Stimulated activated CD4-positive, alpha-beta T cell treated with anti-CD3 and anti-CD28 coated beads, TNF-alpha, amount 100 ng/mL, for 24 hours (primary cell): ENCODE measurements at regions not wholly inside any gene's neighbourhood (a gene's known extent, or its start where the extent isn't known, plus 50 kb on each side); places are given as distances from the start of the nearest gene placed in this dataset.
"Not testable (repeated sequence)": the region's sequence is repeated elsewhere in the genome, so short reads cannot be mapped to it uniquely, and the experiment has no call there.

Source experiments
- DNase-seq, 3 experiments: peaks; one replicate each; pipeline ENCODE4 v3.0.0-alpha.2; 2020; ENCODE audit warnings: low read depth in 3 of 3

DNA sequence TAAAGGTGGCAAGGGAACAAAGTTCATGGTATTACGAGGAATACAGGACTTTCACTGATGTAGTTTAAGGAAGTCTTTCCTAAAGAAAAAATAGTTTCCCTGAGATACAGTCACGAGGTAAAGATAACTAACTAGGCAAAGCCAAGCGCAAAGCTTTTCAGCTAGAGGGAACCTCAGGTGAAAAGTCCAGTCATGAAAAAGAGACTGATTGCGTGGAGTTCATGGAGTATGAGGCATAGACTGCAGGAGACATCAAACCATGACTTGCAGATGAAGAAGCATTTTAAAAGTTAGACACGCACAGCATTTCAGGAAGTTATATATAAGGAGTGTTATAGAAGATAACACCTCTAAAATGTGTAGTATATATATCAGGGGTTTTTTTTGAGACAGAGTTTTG lies 205.6 kb upstream of the ZNF184 start:
- DNase-seq, result no peak

DNA sequence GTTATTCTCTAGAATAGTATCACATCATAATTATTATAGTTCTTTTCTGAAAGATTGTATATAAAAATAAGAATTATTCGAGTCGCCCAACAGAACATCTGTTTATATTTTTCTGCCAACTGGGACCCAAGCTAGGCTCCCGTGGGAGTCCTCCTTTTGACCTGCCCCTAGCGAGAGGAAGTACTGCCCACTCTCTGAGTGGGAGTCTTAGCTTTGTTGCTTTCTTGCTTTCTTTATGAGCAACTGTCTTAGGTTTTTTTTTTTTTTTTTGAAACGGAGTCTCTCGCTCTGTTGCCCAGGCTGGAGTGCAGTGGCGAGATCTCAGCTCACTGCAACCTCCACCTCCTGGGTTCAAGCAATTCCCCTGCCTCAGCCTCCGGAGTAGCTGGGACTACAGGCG lies 202.0 kb upstream of the ZNF184 start:
- DNase-seq, result no peak

DNA sequence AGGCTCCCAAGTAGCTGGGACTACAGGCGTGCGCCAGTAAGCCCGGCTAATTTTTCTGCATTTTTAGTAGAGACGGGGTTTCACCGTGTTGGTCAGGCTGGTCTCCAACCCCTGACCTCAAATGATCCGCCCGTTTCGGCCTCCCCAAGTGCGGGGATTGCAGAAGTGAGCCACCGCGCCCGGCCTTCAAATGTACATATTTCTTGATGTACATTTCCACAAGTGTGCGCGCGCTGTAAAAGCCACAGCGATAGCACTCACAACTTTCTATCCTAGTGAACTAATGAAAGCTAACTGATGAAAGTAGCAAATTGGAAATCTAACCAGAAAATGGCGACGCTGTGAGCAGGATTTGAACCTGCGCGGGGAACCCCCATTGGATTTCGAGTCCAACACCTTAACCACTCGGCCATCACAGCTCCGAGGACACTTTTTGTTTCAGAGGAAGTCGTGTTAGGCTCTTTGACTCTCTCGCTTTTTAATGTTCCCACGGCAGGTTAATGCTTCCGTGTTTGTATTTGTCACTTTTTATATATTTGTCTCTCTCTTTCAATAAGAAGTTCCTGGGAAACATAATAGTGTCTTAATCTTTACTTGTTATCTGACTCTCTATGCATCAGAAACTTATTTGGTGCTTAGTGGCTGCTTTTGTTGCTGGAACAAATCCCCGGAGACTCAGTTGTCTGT lies 199.4 kb upstream of the ZNF184 start:
- DNase-seq, result peak in 1 of 3 experiments; percentile 32

DNA sequence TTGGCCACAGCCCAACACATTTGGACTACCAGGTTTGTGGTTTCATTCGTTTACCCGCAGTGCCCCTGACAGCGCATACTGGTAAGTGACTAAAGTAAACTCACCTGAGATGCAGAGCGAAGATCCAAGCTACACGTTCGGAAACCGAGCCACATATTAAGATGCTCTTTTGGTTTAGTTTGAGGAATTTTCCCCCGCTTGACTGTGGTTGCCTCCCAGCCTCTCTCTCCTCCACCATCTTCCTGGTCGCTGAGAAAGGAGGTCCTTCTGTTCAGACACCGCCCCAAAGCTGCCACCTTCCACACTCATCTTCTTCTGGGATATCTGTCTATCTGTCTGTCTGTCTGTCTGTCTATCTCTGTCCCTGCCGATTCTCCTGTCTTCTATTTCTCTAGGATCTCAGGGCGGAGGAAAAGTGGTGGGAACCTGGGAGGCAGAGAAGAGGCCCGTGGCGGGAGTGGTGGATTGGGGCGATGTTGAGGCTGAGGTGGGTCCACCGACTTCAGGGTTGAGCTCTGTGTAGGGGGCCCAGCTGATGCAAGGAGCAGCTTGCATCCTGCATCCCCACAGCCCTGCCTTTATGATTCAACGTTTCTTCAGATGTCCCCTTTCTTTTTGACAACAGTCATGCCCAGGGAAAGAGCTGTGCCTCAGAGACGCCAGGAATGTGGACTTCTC lies 196.9 kb upstream of the ZNF184 start:
- DNase-seq, result no peak

DNA sequence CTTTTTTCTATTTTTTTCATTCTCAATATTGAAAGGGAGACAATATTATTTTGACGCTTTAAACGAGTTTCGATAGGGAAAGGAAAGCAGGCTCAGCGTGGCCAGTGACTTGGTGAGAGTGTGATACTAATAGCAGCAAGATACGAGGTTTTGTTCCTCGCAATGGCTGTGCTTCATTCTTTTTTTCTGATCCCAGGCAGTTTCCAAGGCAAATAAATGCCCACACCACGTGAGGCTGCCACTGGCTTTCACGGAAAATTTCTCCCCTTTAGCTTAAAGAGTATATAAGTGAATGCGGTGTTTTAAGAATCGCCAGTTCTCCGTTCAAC lies 196.4 kb upstream of the ZNF184 start:
- no peak for DNase-seq

DNA sequence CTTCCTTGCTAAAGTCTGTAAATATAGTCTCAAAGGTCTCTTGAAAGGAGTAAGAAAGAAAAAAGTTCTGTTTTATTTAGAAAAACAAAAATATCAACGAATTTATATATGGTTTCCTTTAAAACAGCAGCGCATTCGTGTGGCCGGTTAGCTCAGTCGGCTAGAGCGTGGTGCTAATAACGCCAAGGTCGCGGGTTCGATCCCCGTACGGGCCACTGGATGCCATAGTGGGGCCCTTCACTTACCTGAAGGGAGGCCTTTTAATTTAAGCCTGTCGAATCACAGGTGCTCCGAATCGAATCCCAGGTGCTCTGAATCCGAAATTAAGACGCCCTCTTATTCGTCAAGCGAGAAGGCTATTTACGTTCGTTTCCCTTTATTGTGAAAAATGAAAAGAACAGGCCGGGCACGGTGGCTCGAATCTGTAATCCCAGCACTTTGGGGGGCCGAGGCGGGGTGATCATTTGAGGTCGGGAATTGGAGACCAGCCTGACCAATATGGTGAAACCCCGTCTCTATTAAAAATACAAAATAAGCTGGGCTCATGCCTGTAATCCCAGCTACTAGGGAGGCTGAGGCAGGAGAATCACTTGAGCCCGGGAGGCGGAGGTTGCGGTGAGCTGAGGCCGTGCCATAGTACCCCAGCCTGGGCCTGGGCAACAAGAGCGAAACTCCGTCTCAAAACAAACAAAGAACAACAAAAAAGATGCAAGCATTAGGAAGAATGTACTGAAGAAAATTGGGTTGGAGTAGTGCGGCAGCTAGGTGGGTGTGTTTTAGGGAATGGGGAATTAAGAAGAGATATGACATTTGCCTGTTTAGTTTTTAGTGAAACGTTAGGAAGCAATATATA lies 195.8 kb upstream of the ZNF184 start:
- peak; percentile 27 to 80 (median 41) for DNase-seq

DNA sequence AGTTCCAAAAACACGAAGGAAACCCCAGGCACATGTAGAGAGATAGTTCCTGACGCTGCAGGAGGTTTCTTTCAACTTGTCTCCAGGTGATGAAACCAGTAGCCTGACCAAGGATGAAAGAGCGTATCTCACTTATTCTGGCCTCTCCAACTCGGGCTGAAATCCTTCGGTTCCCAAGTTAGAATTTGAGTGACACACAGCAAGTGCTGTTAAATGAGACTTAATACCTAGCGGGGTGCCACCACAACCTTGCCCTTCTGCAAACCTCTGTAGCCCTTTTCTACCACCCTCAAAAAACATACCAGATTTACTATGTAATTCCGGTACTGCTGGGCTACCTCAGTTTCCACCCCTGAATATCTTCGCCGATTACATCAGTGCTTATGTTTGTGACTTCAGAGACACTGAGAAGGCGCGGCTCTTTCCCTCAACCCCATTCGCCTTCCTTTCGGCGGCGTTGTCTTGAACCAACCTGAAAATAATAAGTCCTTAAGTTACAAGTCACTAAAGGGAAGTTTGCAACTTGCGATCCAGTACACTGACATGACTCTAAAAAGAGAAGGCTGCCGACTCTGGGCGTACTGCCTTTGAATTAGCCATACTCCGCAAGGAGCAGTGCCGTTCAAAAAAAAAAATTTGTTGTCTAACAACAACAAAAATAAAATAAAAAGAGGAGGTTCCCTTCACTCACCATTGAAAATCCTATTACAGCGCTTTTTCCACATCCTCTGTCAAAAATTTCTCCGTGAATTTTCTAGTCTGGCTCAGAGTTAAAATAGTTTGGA lies 194.9 kb upstream of the ZNF184 start:
- no peak for DNase-seq

DNA sequence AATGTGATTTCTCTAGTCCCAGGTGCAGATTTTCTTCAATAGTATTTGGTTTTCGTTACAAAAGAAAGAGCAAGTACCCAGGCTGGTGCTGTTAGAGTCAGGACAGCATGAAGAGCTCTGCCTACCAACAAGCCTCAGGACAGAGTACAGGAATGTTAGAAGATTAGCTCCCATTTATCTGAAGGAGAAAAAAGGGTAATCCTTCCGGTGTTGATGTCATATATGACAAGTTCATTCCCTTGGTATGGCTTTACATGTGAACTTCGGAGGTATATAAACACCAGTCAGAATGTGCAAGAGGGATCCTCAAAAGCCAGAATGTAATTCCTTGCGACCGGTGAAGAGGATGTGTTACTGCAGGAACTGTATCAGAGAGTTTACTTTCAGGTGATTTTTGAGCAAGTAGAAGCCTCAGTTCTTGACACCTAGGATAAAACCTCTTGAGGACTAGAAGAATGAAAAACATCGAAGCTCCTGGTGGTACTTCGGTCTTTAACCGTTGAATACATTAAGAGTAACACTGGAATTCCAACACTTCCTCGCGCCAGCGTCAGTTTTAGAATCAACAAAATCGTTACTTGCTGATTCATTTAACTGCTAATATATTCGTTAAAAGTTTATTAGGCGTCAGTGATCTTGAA lies 194.2 kb upstream of the ZNF184 start:
- DNase-seq, result no peak

DNA sequence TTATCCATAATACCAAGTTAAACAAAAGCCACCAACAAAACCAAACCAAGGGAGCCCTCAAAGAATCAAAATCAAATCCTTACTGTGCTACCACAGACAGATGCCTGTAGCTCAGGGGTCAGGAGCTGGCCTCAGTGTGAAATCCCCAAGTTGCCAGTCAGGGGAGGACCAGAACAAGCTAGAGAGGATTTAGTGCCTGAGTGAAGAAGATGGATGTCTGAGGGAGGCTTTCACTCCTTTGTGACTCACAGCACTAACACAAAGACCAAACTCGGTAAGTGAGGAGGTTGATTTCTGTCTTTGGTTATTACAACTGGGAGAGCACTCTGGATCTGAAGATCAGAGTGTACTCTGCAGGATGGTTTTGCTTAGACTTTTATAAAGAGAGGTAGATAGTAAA lies 189.9 kb upstream of the ZNF184 start:
- no peak for DNase-seq

DNA sequence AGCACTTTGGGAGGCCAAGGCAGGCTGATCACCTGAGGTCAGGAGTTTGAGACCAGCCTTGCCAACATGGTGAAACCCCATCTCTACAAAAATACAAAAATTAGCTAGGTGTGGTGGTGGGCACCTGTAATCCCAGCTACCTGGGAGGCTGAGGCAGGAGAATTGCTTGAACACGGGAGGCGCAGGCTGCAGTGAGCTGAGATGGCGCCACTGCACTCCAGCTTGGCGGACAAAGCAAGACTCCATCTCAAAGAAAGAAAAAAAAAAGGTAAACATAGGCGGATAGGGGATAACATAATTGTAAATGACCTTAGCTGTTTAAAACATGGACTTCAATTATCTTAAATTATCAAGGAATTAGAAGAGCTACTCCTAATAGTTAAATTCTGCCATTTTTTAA lies 189.3 kb upstream of the ZNF184 start:
- DNase-seq, result not testable (repeated sequence)

DNA sequence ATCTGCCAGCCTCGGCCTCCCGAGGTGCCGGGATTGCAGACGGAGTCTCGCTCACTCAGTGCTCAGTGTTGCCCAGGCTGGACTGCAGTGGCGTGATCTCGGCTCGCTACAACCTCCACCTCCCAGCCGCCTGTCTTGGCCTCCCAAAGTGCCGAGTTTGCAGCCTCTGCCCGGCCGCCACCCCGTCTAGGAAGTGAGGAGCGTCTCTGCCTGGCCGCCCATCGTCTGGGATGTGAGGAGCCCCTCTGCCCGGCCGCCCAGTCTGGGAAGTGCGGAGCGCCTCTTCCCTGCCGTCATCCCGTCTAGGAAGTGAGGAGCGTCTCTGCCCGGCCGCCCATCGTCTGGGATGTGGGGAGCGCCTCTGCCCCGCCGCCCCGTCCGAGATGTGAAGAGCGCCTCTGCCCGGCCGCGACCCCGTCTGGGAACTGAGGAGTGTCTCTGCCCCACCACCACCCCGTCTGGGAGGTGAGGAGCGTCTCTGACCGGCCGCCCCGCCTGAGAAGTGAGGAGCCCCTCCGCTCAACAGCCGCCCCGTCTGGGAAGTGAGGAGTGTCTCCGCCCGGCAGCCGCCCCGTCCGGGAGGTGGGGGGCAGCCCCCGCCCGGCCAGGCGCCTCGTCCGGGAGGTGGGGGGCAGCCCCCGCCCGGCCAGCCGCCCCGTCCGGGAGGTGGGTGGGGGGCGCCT lies 180.4 kb upstream of the ZNF184 start:
- DNase-seq, result not testable (repeated sequence)

DNA sequence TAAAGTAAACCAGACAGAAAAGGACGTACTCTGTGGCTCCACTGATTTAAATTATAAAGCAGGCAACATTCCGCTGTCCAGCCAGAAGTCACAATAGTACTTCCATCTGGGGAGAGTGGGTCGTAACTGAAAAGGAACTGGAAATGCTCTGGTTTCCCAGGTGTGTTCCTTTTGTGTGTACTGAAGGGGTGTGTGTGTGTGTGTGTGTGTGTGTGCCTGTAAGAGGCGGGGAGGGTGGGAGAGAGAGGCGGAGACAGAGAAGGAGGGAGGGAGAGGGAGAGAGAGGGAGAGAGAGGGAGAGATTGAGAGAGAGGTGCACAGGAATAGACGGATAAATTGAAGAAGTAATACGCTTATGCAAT lies 178.4 kb upstream of the ZNF184 start:
- no peak for DNase-seq

DNA sequence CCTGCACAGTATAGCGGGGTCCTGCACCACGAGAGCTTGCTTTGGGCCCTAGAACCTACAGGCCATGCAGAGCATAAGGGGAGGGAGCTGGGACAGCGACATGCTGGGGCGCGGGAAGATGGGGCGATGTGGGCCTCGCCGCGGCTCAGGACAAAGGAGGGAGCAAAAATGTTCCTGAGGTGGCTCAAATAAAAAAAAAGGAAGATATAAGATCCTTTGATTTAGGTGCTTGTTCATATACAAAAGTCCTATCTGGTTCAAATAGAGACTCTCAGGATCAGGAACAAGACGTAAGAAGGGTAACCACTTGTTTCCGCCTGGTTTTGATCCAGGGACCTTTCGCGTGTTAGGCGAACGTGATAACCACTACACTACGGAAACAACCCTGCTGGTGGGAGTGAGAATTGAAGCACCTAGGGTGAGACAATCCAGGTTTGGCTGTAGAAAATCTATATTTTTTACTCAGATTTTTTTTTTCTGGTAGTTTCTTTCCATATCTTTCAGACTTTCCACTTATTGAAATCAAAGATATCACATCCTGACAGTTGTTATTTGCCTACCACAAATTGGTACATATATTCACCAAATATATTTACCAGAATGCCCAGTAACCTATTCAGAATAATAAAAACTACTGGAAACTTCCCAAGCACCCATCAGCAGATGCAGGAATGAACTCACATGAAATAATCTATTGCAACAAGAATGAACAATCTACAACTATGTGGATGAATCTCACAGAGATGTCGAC lies 177.9 kb upstream of the ZNF184 start:
- DNase-seq, result peak in 2 of 3 experiments; percentile 31 to 63

DNA sequence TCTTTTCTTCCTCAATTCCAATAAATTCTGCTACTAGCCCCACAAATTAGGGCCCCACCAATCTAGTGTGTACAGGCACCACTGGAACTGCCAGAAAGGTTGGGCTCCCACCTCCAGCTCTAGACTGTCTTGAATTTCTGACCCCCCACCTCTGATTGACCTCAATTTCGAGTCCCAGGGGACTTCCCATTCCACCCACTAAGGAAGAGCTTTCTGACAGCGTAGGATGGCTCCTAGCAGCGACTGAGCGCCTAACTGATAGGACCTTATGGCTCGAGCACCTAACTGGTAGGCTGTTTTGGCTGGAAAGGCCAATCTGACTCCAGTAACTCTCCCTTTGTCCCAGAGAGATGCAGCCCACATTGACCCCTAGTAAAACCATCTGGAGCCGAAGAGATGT lies 171.6 kb upstream of the ZNF184 start:
- DNase-seq, result no peak

DNA sequence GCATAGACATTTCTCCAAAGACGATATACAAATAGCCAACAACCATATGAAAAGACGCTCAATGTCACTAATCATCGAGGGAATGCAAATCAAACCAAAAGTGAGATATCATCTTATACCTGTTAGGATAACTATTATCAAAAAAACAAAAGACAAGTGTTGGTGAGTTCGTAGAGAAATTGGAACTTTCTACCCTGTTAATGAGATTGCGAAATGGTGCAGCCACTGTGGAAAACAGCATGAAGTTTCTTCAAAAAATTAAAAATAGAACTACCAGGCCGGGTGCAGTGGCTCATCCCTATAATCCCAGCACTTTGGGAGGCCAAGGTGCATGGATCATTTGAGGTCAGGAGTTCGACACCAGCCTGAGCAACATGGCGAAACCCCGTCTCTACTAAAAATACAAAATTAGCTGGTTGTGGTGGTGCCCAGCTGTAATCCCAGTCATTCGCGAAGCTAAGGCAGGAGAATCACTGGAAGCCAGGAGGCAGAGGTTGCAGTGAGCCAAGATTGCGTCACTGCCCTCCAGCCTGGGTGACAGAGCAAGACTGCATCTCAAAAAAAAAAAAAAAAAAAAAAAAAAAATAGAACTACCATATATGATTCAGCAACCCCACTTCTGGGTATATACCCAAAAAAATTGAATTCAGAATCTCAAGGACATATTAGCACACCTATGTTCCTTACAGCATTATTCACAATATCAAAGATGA lies 170.0 kb upstream of the ZNF184 start:
- DNase-seq, result no peak

DNA sequence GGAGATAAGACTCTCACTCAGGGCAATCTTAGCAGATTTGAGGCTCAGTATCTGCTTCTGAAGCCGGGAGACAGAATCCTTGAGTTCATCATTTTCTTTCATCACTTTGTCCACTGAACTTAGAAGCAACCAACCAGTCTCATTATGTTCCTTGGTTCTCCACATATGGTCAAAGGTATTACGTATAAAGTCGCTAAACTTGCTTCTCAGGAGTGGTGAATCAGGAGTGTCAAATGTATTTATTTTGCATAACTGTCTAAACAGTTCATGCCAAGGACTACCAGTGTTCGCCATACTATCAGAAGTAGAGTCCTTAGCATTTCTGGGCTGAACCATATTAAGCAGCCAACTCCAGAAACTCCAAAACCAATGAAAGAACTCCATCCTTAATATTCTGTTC lies 163.0 kb upstream of the ZNF184 start:
- DNase-seq, result not testable (repeated sequence)

DNA sequence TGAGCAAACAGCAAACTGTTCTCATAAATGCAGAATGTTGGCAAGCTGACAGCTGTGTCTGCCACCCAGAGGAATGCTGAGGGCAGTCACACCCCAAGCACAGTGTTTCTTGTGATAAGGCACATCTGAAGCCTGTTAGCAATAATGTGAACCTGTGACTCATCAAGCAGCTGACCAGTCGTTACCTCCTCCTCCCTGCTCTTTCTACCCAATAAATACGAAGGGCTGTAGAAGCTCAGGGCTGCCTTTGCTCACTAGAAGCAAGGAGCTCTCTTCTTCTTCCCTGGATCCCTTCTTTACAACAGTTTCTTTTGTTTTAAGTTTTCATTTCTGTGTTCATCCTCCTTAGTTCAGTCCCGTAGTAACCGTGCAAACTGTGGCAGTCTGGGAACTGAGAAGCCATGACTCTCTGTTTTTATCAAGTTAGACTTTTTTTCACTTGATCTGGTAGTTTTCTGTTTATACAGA lies 160.3 kb upstream of the ZNF184 start:
- DNase-seq, result not testable (repeated sequence)

DNA sequence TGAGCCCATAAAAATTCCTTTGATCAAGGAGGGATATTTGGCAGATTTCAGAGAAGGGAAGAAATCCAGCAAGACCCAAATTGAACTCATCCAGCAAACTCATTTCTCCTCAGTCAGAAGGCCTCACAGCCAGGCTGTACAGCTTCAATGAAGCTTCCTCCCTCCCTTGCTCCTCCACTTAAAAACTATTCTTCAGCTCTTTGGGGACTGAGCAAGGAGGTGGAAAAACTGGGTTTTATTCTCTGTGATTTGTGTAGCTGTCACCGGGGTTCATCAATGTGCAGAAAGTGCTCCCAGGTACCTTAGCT lies 158.7 kb upstream of the ZNF184 start:
- no peak for DNase-seq

DNA sequence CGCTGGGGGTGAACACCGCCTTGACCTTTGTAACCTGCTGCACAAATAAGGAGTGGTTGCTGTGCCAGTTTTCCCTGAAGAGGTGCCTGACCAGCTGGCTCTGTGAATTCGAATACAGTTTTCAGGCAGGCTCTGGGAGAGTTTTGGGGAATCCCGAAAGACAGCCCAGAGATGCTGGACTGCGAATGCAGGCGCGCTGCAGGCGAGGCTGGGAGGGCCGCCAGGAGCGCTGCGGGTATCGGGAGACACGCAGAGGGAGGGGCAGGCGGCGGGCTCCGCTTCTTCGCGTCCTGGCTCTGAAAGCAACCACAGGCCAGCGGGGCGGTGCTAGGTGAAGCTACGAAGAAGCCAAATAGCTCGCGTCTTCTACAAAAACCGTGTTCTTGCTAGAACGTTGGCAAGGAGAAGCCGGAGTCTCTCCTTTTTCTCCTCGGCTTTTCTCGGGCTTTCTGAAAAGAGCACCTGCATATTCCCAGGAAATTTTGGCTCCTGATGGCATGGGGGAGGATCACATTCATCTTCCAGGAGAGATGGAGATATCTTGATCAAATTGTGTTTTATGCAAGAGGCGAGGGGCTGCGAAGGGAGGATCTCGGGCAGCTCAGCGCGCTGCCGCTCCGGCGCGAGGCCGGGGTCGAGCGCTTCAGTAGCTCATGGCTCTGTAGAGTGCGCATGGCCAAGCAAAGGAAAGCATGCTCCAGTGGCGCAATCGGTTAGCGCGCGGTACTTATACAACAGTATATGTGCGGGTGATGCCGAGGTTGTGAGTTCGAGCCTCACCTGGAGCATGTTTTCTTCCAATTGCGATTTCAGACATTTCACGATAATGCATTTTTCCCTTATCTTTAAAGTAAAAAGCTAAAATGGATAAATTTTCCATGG lies 158.1 kb upstream of the ZNF184 start:
- peak in 2 of 3 experiments; percentile 38 to 72 for DNase-seq
